Epithelial cell of proximal tubule (primary cell): ENCODE measurements at regions not wholly inside any gene's neighbourhood (a gene's known extent, or its start where the extent isn't known, plus 50 kb on each side); places are given as distances from the start of the nearest gene placed in this dataset.

Experiments
- DNase-seq: peaks from one replicate; pipeline ENCODE4 v3.0.0-alpha.2; 2011; ENCODE audit warnings: low read depth
- H3K4me3 ChIP-seq: 2 replicates; pipeline ENCODE4 v1.5.1; 2011; ENCODE audit warnings: low read depth, mild to moderate bottlenecking, low read length
- TF ChIP-seq, protein P1 (sequence below): conservative IDR thresholded peaks from 2 replicates; pipeline ENCODE4 v1.5.1; 2012; ENCODE audit warnings: low read depth, mild to moderate bottlenecking, low read length

GRCh38 chr5:69039829-69040228, 54.0 kb upstream of the SLC30A5 start:
- DNase-seq = no peak
- TF ChIP-seq, protein P1, sequence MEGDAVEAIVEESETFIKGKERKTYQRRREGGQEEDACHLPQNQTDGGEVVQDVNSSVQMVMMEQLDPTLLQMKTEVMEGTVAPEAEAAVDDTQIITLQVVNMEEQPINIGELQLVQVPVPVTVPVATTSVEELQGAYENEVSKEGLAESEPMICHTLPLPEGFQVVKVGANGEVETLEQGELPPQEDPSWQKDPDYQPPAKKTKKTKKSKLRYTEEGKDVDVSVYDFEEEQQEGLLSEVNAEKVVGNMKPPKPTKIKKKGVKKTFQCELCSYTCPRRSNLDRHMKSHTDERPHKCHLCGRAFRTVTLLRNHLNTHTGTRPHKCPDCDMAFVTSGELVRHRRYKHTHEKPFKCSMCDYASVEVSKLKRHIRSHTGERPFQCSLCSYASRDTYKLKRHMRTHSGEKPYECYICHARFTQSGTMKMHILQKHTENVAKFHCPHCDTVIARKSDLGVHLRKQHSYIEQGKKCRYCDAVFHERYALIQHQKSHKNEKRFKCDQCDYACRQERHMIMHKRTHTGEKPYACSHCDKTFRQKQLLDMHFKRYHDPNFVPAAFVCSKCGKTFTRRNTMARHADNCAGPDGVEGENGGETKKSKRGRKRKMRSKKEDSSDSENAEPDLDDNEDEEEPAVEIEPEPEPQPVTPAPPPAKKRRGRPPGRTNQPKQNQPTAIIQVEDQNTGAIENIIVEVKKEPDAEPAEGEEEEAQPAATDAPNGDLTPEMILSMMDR = no peak
- H3K4me3 ChIP-seq = no peak overlapping the region

DNA sequence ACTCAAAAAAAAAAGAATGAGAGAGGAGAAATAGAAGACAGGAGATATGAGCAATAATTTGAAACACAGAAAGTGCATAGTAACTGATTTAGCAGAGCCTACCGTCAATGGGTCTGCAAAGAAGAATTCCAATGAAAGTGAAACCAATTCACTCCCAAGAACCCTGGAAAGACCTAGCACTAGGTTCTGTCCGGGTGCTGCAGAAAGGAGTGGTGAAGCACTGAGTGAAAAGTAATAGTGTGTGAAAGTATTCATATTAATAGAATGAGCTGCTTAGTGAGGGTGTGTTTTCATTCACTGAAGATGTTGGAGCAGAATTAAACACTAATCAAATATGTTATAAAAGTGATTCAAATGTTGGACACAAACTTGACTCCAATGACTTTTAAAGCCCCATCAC, 51.3 kb upstream of the SLC30A5 start:
- TF ChIP-seq, protein P1 = no peak
- DNase-seq = no peak
- no peak overlapping the region for H3K4me3 ChIP-seq

- peak; percentile 80 for DNase-seq
- TF ChIP-seq, protein P1 = peak; percentile 82
- H3K4me3 ChIP-seq = peak overlapping the region; percentile 52
These were observed 50.7 kb upstream of the SLC30A5 start for GRCh38 chr5:69042915-69043654.

- TF ChIP-seq, protein P1 = no peak
- peak overlapping the region; percentile 52 for H3K4me3 ChIP-seq
- no peak for DNase-seq
These were observed 50.2 kb upstream of the SLC30A5 start for GRCh38 chr5:69043655-69043996.
